GM18520 (cell line): ENCODE measurements at regions not wholly inside any gene's neighbourhood (a gene's known extent, or its start where the extent isn't known, plus 50 kb on each side); places are given as distances from the start of the nearest gene placed in this dataset.

ENCODE experiments used
- ATAC-seq: cut with Tn5 transposase; IDR thresholded peaks from one replicate; pipeline ENCODE4 v1.9.1; 2021; ENCODE audit not compliant: unreplicated experiment

GRCh38 chr5:107153283-107153682 is 517.5 kb downstream of the EFNA5 start:
- no peak for ATAC-seq

- peak; percentile 80 for ATAC-seq
Observed at GRCh38 chr5:107149243-107150005, 521.3 kb downstream of the EFNA5 start.

- no peak for ATAC-seq
Observed at GRCh38 chr5:107147589-107147988, 523.1 kb downstream of the EFNA5 start.

GRCh38 chr5:107146901-107147300 is 523.8 kb downstream of the EFNA5 start:
- ATAC-seq, result no peak

DNA sequence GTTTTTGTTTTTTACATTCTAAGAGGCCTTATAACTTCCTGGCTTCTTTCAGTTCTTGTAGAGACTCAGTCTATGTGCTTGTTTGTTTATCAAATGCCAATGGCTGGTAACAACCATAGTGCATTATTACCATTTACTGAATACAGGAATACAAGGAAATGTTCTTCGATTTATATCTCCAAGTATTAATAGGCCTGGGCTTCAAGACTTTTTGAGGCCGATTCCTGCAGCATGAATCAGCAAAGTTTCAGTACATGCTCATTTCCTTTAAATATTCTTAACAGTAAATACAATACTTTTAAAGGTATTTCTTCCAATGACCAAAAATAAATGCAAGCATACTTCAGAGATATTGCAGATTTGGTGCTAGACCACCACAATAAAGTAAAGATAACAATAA is 535.3 kb downstream of the EFNA5 start:
- no peak for ATAC-seq

GRCh38 chr5:107134931-107135330 is 535.8 kb downstream of the EFNA5 start:
- ATAC-seq, result no peak

- no peak for ATAC-seq
Observed at GRCh38 chr5:107129051-107129450, 541.7 kb downstream of the EFNA5 start.

GRCh38 chr5:107127878-107128277 is 542.9 kb downstream of the EFNA5 start:
- no peak for ATAC-seq

DNA sequence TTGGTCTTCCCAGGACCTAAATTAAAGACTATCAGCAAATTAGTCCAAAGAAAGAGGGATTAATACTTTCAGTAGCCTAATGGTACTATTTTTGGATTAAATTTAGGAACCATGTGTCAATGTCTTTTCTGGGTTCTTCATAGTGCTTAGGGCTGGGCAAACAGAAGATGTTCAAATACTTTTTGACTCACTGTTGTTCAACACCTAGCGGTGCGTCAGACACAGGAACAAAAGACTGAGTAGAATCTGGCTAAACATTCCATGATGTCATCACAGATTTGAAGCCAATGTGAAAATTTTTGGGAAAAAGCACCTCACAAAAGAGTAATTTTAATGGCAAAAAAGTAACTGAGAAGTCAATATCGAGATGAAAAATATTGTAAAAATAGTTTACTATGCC is 544.4 kb downstream of the EFNA5 start:
- ATAC-seq, result no peak

DNA sequence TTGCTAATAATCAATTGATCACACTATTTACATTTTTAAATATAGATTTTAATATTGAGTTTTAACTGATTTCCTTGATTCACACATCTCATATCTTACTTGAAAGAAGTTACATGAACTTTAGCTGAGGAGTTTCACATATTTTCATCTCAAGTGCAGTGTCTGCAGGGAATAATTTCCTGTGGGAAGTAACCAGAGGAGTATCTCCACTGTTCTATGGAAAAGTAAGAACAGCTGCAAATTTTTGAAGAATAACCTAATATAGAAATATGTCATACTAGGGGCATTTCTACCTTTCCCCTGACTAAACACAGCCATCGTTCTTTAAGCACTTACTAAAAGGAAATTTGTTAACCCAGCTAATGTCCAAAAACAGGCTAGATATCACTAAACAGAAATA is 546.4 kb downstream of the EFNA5 start:
- ATAC-seq, result no peak

DNA sequence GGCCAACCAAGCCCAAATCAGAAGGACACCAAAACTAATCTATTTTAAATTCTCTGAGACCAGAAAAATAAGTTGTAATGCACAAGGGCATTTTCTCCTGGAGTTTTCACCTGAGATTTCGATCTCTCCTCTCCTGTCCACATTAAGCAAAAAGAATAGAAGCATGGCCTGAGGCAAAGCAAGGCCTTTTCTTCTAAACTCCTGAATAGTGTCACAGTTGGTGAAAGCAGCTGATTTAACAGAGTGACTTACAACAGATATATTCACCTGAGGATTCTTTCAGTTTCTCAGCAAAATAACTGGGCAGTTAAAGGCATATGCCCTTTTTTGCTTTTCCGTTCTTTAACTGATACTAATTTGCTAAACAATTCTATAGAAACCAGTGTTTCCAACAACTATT is 547.7 kb downstream of the EFNA5 start:
- ATAC-seq, result no peak

DNA sequence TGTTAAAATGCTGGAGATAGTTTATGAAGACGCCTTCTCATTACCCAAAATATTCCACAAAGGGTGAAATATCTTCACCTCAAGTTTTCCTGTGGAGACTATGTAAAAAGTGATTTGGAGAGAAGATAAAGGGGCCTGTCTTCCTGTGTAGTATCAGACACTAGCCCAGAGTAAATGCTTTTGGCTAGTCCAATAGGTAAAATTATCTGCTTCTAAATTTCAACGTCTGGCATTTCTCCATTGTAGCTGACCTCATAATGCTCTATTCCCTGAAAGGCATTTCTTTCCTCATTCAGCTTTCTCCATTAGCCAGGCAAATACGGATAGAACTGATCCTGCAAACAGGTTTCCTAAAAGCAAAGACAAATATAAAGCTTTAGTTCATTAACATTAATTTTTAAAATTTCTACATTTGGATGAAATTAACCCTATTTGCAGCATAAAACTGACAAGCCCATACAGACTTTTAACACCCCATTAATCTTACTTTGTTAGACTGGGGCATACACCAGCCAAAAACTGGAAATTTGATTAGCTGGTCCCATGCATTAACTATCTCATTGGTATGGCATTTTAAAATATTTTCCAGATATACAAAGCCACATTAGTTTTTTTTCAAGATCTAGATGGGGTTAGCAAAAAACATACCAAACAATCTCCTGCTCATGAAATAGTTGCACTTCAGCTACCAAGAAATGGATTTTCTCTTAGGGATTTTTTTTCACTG is 548.8 kb downstream of the EFNA5 start:
- ATAC-seq, result no peak

DNA sequence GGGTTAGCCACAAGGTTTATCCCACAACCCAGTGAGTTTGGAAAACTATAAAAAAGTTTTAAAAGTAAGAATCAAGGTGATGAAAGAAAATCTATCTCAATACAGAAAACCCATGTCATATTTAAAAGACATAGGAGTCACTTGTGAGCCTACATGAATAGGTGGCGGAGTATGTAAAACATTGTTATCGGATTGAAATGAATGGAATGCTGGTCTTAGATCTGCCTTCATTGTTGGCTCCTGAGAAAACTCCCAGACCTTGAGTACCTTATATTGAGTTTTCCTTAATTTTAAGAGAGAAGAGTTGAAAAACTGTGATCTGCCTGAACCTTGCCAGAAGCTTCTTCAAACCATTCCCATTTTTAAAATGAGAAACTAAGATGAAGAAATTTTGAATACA is 551.1 kb downstream of the EFNA5 start:
- ATAC-seq, result no peak

DNA sequence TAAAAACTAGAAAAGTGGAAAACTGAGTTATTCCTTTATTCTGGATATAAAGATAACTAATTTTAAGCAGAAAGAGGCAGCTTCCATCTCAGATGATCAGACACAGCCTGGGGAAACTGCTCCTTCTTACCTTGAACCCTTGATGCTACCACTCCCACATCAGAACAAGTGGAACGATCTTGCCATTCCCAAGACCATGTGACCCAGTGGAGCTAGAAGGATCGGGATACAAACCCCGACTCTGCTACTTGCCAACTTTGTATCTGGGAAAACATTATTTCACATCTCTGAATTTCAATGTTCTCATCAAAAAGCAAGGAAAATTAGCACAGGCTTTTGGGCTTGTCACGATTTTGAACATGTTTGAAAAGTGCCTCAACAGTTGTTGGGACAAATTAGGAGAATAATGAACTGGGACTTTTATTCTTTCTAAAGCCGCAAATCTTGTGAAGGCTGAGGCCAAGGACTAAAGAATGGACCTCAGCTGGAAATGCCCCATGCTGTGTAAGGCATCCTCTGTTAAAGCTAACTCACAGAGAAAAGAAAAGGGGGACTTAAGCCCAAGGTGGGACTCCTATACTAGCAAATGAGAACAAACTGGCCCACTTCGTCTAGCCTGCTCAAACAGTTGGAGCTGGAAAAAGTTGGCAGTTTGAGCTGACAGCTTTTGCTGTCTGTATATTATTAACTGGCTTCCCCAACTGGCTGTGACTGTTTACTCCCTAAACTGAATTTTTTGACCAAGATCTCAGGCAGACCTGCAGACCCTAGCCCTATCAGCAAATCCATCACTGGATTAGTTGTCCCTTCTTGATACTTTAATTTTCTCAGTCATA is 552.3 kb downstream of the EFNA5 start:
- ATAC-seq, result no peak

DNA sequence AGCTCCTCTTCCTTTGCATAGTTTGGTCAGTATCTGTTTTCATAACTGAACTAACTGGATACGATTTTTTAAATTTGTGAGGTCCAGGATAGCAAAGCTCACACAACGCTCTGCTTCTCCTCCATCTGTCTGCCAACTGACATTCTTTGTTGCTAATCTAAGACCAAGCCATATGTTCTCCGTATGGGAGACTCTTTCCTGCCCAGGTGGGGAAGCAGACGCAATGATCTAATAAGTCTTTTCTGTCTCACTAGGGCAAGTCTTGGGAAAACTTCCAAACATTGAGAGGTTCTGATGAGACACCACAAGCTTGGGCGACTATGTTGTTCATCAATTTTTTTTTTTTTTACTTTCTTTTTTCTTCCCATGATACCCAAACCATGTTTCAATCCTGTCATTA is 558.5 kb downstream of the EFNA5 start:
- ATAC-seq, result no peak

- ATAC-seq, result no peak
Observed at GRCh38 chr5:107104040-107104995, 566.4 kb downstream of the EFNA5 start.

DNA sequence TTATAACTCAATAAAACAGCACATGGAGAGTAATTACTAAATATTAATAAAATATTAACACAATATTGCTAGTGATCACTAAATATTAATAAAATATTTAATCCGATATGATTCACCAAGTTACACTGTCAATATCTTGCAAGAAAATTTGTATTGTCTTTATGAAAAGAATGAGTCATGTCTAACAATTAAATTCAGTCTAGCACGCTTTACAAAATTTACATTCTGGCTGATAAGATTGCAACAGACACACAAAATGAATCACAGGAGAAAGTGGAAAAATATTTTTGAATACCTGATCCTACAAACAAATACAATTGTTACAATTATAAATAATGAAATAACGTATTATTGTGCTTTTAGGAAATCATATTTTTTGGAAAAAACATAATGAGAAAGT is 567.2 kb downstream of the EFNA5 start:
- ATAC-seq, result no peak

DNA sequence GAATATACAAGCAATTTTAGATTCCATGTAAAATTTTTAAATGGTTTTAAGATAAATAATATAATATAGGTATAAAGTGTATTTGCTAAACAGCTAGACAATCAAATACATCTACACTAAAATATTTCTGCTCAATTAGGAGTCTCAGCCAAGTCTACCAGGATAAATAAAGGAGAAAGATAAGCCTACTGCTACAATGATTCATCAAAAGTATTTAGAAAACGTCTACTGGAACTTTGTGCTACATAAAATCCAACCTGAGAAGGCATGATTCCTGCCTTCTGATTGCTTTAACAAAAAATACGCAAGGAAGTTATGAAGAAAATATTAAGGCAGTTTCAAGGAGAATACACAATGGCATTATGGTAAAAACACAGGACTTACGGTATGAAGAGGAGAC is 570.6 kb downstream of the EFNA5 start:
- ATAC-seq, result no peak

- ATAC-seq, result no peak
Observed at GRCh38 chr5:107099506-107099905, 571.2 kb downstream of the EFNA5 start.

DNA sequence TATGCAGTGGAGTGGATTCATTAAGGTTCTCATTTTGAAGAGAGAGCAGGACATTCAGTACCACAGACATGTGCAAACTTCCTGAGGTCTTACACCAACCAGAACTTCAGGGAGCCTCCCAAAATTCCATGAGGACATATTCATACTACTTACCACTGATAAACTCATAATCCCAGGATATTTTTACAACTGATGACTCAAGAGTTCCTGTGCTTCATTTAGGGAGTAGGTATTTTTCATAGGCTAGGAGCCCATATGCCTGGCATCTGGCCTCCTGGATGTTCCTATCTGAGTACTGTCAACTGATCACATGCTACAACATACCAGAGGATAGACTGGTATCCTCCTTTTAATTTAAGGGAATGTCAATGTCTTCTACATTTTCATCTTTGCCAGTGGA is 578.0 kb downstream of the EFNA5 start:
- no peak for ATAC-seq

DNA sequence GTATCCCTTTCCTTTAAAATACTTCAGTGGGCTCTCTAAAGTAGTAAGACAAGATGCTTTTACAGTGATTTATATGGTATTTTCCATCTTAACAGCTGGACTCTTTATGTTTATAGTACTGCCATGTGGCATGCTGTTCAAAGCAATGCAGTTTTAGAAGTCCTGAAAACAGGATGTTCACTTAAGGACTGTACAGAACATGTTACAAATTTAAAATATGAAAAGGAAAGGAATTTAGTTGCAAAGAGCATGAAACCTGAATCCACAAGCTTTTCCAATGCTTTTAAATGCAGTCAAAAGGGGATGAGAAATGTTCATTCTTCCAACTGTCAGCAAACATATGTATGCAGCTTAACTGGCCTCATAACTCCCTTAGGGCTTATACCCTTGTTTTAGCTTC is 580.2 kb downstream of the EFNA5 start:
- ATAC-seq, result no peak
